NCI-H226 (cell line): ENCODE measurements at regions not wholly inside any gene's neighbourhood (a gene's known extent, or its start where the extent isn't known, plus 50 kb on each side); places are given as distances from the start of the nearest gene placed in this dataset.
"Not testable (repeated sequence)": the region's sequence is repeated elsewhere in the genome, so short reads cannot be mapped to it uniquely, and the experiment has no call there.

ENCODE experiments used
- DNase-seq: peaks from one replicate; pipeline ENCODE4 v3.0.0-alpha.2; 2015

GRCh38 chr12:127592245-127592644, 674.7 kb upstream of the TMEM132C start:
- DNase-seq = no peak

GRCh38 chr12:127594351-127594970, 672.5 kb upstream of the TMEM132C start:
- no peak for DNase-seq

GRCh38 chr12:127595506-127595905, 671.5 kb upstream of the TMEM132C start:
- DNase-seq = no peak

- DNase-seq = no peak
These were observed 670.1 kb upstream of the TMEM132C start for GRCh38 chr12:127596891-127597290.

- DNase-seq = no peak
These were observed 667.5 kb upstream of the TMEM132C start for GRCh38 chr12:127599436-127599835.

GRCh38 chr12:127600211-127600610, 666.8 kb upstream of the TMEM132C start:
- no peak for DNase-seq

- no peak for DNase-seq
These were observed 660.4 kb upstream of the TMEM132C start for GRCh38 chr12:127606476-127607015.

- DNase-seq = no peak
These were observed 659.7 kb upstream of the TMEM132C start for GRCh38 chr12:127607146-127607725.

GRCh38 chr12:127608359-127608758, 658.6 kb upstream of the TMEM132C start:
- DNase-seq = not testable (repeated sequence)

- DNase-seq = no peak
These were observed 653.9 kb upstream of the TMEM132C start for GRCh38 chr12:127613056-127613455.

GRCh38 chr12:127619869-127620734, 646.9 kb upstream of the TMEM132C start:
- no peak for DNase-seq

GRCh38 chr12:127620735-127621355, 646.1 kb upstream of the TMEM132C start:
- no peak for DNase-seq

- DNase-seq = no peak
These were observed 645.6 kb upstream of the TMEM132C start for GRCh38 chr12:127621366-127621765.

- no peak for DNase-seq
These were observed 643.6 kb upstream of the TMEM132C start for GRCh38 chr12:127623362-127623761.

GRCh38 chr12:127625176-127625771, 641.7 kb upstream of the TMEM132C start:
- DNase-seq = no peak

GRCh38 chr12:127628645-127629044, 638.3 kb upstream of the TMEM132C start:
- no peak for DNase-seq

GRCh38 chr12:127629066-127629820, 637.7 kb upstream of the TMEM132C start:
- DNase-seq = no peak

GRCh38 chr12:127632461-127632860, 634.5 kb upstream of the TMEM132C start:
- DNase-seq = no peak

GRCh38 chr12:127635838-127636237, 631.1 kb upstream of the TMEM132C start:
- no peak for DNase-seq

GRCh38 chr12:127636882-127637281, 630.1 kb upstream of the TMEM132C start:
- no peak for DNase-seq

- DNase-seq = no peak
These were observed 626.6 kb upstream of the TMEM132C start for GRCh38 chr12:127640181-127640886.
